GM19043 (cell line): ENCODE measurements at regions not wholly inside any gene's neighbourhood (a gene's known extent, or its start where the extent isn't known, plus 50 kb on each side); places are given as distances from the start of the nearest gene placed in this dataset.
"Not testable (repeated sequence)": the region's sequence is repeated elsewhere in the genome, so short reads cannot be mapped to it uniquely, and the experiment has no call there.

Source experiments
- ATAC-seq: cut with Tn5 transposase; IDR thresholded peaks from one replicate; pipeline ENCODE4 v1.9.1; 2021; ENCODE audit warnings: low read depth; ENCODE audit not compliant: unreplicated experiment

DNA sequence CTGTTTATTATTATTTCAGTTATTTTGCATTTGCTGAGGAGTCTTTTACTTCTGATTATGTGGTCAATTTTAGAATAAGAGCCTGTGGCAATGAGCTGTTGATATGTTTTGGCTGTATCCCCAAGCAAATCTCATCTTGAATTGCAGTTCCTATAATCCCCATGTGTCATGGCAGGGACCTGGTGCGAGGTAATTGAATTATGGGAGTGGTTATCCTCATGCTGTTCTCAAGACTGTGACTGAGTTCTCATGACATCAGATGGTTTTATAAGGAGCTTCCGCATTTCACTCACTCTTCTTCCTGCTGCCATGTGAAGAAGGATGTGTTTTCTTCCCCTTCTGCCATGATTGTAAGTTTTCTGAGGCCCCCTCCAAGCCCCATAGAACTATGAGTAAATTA is 114.9 kb upstream of the SLCO6A1 start:
- no peak for ATAC-seq

DNA sequence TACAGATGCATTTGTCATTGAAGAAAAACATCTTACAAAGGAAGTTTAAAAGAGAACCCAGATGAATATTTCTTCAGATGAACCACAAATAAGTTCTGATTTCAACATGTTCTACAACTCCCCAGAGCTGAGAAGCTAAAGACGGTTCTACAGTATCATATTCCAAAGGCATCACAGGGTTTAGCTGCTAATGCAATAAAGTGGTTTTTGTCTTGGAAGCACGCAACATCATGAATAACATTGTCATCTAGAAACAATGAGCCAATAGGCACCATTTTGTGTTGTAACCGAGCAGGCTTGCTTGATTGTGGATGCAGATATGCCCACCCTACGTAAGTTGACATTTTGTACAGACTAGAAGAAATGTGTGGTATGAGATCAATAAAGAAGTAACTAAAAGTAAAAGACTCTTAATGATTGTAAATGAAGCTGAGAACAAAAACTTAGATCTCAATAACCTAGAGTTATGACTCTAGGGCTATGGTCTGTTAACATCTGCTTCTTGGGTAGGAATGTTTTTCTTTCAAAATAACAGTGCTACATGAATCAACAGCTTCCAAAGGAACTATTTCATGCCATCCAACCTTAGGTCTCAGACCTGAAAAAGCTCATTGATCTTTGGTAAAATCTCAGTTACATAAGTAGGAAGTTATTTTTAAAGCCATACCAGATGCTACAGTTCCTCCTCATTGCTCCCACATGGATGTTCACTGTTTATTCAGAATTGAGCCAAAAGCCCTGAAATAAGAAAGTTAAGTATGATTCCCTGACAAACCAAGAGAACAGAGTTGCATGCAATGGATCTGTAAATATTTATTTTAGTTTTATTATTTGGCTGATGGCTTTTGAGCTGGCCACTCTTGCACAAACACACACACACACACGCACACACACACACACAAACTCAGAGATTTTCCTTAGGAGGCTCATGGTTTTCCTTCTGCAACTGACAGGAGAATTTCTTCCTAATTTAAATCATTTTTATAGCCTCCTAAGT is 118.7 kb upstream of the SLCO6A1 start:
- ATAC-seq, result no peak

DNA sequence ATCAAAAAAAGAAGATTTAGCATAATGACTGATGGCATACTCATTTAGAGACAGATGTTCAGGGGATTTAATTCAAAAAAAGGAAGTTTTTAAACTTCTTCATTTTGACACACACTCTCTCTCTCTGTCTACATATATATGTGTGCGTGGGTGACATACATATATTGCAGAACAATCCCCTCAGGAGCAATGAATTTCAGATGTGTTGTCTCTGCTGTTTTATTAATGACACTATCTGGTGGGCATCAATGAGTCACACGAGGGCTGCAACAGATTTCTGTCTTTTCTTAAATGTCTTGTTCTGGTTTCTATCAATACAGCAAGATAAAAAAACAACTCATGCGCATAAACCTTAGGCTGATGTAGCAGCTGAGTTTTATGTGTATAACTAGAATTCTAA is 123.5 kb upstream of the SLCO6A1 start:
- no peak for ATAC-seq

DNA sequence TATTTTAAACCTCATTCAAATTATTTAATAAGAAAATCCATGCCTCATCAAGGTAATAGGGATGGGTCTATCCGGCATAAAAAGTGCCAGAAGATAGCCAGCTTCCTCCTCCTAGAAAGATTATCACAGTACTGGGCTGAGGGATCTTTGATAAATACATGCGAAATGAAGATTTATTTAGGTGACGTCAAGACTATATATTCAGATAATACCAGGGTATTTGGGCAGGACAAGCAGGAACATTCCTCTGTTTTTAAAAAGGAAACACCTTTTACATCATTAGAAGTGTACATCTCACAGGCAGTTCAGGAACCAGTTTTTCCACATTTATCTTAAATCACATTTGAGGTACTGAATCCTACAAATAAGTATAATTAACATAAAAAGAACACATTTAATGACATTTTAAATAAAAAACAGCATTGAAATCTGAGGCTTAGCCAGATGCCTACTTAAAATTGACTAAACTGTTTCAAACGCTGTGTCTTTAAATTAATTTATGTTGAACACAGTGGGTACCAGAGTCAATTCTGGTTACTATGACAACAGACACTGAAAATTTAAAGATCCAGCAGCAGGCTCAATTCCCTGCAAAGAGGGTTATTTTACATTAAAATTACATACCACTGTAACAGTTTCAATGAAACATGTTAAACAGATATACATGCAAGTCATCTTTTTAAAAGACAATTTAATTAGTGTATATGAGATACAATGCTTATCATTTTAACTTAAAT is 124.7 kb upstream of the SLCO6A1 start:
- ATAC-seq, result no peak

GRCh38 chr5:102624405-102624804 is 125.6 kb upstream of the SLCO6A1 start:
- no peak for ATAC-seq

GRCh38 chr5:102625468-102625867 is 126.7 kb upstream of the SLCO6A1 start:
- no peak for ATAC-seq

GRCh38 chr5:102625928-102626327 is 127.1 kb upstream of the SLCO6A1 start:
- ATAC-seq, result no peak

GRCh38 chr5:102627315-102627714 is 127.8 kb upstream of the PAM start:
- ATAC-seq, result no peak

GRCh38 chr5:102628441-102629175 is 126.5 kb upstream of the PAM start:
- no peak for ATAC-seq

GRCh38 chr5:102629827-102630605 is 125.1 kb upstream of the PAM start:
- no peak for ATAC-seq

DNA sequence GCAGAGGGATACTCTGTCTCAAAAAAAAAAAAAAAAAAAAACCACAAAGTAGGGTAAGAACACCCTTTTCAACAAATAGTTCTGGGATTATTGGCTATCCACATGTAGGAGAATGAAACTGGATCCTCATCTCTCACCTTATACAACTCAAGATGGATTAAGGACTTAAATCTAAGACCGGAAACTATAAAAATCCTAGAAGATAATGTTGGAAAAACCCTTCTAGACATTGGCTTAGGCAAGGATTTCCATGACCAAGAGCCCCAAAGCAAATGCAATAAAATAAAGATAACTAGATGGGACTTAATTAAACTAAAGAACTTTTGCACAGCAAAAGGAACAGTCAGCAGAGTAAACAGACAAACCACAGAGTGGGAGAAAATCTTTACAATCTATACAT is 119.7 kb upstream of the PAM start:
- not testable (repeated sequence) for ATAC-seq

- ATAC-seq, result no peak
These were observed 116.8 kb upstream of the PAM start for GRCh38 chr5:102638316-102638715.

GRCh38 chr5:102638912-102639652 is 116.0 kb upstream of the PAM start:
- ATAC-seq, result no peak

DNA sequence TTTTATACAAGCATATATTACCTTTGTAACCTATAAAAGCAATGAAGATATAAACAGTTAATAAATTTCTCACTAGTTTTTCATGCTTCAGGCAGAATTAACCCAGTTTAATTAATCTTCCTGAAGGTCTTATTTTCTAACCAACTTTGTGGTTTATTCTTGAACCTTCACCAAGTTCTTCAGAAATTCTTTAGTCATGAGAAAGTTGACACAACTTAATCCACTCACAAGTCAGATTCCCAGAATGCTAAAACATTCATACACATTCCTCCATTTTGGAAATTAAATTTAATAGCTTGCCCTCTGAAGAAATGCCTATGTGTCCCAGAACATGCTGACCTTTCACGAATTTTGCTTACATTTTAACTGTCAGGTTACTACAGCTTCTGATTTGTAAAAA is 105.4 kb upstream of the PAM start:
- no peak for ATAC-seq

DNA sequence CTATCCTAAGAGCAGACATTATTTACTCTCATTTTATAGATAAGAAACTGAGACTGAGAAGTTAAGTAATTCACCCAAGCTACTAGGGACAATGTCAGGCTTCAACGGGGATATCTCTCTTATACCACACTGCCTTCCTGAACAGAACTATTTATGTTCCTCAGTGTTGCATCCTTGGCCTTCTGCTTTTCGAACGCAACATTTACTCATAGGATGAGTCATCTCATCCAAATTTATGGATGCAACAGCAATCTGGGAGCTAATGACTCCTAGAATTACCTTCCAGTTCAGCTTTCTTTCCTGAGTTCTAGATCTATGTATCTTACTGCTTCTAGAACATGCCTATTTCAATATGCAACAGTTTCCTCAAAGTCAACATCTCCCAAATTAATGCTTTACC is 103.6 kb upstream of the PAM start:
- ATAC-seq, result no peak

GRCh38 chr5:102654559-102655349 is 100.4 kb upstream of the PAM start:
- no peak for ATAC-seq

- ATAC-seq, result no peak
These were observed 96.0 kb upstream of the PAM start for GRCh38 chr5:102659151-102659550.

- no peak for ATAC-seq
These were observed 95.0 kb upstream of the PAM start for GRCh38 chr5:102660111-102660510.
